ENCODE measurements at regions not wholly inside any gene's neighbourhood (a gene's known extent, or its start where the extent isn't known, plus 50 kb on each side); places are given as distances from the start of the nearest gene placed in this dataset.
A peak's percentile ranks its signal among the peaks of the same experiment; 100 is the strongest.
"Not testable (repeated sequence)": the region's sequence is repeated elsewhere in the genome, so short reads cannot be mapped to it uniquely, and the experiment has no call there.

DNA sequence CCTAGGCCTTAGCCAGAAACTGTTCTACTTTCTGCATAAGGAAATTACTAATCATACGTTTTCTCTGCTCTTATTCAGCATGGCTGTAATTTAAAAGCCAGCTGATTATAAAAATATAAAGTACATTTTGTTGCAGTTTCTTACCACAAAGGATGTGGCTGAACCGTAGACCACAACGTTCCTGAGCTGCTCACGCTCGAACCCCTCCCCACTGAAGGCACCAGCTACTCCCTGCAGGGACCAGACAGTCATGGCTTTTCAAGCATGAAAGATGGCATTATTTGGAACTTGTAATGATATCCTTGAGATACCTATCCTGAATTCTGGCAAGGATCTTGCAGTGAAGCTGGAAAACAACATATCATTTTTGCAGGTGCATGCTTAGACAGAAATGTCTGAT is 91.8 kb upstream of the DMRT1 start:
- DNase-seq: no peak

DNA sequence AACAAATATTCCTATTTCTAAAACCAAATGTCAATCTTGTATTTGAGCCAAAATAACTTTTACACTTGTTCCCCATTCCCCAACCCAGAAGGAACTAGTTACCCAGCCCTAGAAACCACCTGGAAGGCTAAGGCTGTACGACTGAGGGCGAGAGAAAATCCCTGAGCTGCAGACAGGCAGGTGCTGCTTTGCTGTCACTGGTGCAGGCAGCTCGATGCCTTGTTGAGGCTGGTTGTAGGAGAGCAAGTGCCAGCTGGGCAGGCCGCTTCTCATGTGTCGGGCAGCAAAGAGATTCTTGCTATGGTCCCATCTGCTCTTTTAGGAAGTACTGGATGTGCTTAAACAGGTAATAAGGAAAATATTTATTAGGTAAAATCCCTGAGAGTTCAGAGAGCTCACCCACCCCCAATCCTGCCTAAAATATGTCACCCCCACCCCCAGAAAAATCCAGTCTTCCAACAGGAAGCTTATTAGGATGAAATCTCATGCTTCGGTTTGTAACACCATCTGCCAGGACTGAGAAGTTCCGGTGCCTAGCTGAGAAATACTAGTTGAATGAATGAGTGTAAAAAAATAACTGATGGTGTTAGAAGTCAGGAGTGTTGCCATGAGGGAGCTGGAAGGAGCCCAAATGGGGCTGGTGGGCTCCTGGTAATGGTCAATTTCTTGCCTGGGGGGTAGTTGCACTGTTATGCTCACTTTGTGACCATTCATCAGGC is 91.1 kb upstream of the DMRT1 start:
- no peak for DNase-seq

DNA sequence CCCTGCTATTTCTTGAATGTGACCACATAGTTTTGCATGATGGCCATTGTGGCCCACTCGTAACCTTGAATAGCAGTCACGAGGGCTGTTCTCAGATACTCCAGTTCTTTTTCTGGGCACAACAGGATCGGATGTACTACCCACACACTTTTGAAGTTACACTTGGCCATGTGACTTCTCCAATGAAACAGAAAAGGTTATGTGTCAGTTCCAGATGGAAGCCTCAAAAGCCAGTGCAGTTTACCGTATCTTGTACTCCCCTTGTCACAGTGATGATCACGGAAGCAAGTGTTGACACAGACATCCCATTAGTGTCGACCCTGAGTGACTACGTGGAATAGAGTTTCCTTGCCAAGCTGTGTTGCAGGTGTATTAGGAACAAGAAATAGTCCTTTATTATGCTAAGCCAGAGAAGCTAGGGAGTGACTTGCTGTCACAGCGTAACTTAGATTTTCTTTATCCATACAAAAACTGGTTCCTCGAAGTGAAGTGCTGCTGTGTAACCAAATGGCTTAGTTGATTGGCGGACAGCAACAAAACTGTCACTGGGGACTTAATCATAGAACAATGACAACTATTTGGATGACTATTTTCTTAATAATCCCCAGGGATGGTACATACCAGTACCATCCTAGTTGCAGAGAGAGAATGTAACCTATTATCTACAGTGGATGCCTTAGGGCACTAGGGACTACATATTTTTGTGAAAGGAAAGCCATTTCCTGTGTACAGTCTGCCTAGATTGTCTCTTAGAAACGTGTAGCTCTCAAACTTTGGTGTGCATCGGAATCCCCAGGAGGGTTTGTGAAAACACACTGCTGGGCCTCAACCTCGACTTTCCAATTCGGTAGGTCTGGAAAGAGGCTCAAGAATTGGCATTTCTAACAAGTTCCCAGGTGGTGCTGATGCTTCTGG is 90.1 kb upstream of the DMRT1 start:
- DNase-seq: no peak

DNA sequence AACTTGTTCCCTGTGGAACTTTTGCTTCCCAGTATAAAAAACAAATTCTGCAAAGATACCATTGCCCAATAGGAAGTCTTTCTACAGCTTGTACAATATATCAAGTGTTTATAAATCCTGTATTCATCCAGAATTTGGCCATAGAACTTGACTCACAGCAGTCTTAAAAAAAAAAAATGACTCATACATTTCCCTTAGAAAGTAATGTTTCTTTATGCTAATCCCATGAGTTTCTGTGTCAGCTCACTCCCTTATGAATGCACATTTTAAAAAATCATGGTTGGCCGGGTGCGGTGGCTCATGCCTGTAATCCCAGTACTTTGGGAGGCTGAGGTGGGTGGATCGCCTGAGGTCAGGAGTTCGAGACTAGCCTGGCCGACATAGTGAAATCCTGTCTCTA is 89.3 kb upstream of the DMRT1 start:
- DNase-seq: no peak

DNA sequence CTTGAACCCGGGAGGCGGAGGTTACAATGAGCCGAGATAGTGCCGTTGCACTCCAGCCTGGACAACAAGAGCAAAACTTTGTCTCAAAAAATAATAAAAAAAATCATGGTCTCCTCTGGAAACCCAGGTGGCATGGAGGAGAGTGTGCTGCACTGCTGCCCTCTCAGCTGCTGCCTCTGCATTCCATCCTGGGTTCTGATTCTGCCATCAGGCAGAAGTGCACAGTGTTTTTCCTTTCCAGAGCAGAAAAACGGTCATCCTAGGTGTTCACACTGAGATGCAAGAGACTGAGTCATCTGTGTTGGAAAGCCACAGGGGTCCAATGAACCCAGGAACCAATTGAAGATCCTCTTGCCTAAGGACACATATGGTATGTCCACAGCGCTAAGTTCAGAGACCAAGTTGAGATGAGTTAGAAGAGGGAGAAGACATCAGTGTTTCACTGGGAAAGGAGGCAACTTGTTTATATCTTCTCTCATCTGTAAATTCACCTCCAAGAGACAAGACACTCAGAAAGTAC is 88.8 kb upstream of the DMRT1 start:
- no peak for DNase-seq

DNA sequence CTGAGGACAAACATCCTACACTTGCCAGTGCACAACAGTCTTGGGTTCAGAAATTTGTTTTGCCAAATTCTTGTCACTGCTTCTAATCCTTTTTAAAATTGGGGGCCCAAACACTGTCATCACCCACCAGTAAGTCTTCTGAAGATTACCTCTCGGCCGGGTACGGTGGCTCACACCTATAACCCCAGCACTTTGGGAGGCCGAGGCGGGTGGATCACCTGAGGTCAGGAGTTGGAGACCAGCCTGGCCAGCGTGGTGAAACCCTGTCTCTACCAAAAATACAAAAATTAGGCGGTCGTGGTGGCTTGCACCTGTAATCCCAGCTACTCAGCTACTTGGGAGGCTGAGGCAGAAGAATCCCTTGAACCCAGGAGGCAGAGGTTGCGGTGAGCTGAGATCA is 87.8 kb upstream of the DMRT1 start:
- DNase-seq: not testable (repeated sequence)

DNA sequence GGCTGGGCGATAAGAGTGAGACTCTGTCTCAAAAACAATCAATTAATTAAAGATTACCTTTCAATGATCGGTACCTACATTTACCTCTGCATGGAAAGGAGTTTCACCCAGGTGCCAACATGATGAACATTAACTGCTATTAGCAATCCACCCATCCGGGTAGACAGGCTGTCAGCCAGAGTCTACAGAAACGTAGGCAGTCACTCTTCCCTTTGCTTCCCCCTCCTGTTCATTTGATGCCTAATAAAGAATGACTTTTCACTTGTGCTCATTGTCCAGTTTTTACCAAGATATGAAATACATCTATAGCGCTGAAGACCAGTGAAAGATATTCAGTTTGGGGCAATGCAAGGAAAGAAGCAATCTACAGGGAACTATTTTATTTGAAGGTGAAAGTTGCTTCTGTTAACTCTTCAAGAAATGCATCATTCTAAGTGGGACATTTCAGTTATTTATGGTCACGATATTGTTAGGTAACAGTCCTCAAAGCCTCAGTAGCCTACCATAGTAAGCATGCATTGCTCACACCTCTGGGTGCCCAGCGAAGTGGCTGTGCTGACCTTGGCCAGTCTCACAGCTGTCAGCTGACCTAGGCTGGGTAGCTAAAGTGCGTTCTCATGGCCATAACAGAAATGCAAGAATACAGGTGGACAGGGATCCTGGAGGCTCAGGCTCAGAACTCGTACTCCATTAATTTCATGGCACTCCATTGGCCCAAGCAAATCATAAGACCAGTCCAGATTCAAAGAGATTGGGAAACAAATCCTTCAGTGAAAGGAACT is 87.2 kb upstream of the DMRT1 start:
- no peak for DNase-seq

DNA sequence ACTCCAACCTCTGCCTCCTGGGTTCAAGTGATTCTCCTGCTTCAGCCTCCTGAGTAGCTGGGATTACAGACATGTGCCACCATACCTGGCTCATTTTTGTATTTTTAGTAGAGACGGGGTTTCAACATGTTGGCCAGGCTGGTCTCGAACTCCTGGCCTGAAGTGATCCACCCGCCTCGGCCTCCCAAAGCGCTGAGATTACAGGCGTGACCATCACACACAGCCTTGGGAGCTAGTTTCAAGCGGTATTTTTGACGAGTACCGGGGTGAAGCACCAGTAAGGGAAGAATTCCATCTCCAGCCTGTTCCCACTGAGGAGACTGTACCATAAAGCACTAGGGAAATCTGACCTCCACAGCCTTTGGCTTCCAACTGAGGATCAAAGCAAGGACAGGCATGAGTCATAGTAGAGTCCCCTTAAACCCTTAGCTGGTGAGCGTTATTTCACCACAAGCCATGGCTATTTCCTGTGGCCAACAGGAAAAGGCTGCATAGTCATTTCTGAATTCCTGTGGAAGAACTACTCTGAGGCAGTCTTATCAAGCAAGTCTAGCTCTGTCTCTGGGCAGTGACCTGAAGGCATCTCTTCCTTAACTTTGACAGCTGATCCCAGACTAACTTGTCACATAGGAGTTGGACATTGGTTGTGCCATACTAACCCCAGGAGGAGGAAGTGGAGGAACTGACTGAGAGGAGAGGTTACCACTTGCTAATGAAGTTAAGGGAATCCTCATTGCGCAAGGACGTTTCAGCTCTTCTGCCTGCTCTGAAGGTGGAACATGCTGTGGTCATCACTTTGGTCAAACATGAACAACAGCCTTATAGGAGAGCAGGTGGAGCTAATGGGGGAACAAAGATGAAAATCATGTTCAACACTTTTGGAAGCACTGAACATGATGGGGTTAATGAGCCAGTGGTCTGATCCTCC is 85.8 kb upstream of the DMRT1 start:
- DNase-seq: no peak

DNA sequence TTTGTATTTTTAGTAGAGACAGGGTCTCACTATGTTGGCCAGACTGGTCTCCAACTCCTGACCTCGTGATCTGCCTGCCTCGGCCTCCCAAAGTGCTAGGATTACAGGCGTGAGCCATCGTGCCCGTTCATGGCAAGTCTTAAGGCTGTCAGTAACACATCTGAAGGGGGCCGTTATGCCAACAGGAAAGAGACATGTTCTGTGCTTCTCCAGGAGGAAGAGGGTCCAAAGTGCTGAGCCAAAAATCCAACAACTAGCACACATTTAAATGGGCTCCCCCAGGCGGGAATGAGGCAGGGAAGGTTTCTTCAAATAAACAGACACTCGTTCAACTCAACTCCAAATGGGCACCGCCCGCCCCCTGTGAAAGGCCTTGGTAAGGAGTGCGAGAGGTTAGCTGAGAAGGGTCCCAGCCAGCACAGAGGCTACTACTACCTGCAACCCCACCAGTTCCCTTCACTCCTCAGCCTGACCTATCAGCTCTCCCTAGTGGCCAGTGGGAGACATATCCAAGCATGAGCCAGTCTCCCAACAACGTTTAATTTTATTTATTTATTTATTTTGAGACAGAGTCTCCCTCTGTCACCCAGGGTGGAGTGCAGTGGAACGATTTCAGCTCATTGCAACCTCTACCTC is 84.1 kb upstream of the DMRT1 start:
- no peak for DNase-seq

DNA sequence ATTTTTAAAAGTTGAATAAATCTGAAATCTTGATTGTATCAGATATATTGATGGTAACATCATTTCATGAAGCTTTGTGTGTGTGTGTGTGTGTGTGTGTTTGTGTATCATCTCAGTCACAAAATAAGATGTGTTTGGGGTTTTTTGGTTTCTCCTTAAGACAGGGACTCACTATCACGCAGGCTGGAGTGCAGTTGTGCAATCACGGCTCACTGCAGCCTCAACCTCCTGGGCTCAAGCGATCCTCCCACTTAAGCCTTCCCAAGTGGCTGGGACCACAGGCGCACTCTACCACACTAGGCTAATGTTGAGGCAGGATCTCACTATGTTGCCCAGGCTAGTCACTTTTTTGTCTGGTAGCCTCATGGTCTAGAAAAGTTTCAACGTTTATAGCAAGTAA is 83.4 kb upstream of the DMRT1 start:
- DNase-seq: no peak

DNA sequence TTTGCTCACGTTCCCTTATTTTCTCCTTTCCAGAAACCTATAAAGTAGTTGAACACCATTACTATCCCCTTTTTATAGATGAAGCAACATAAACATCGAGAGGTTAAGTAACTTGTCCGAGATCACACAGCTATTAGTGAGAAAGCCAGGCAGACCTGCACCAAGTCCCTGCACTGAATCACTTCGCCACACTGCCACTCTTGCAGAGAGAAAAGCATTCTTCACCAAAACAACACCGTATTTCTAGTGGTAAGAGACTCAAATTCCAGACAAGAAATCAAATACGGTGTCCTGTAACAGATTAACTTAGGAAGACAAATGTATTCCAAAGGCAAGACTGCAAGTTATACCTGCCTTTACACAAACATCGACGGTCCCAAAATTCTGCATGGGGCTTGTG is 82.0 kb upstream of the DMRT1 start:
- no peak for DNase-seq

DNA sequence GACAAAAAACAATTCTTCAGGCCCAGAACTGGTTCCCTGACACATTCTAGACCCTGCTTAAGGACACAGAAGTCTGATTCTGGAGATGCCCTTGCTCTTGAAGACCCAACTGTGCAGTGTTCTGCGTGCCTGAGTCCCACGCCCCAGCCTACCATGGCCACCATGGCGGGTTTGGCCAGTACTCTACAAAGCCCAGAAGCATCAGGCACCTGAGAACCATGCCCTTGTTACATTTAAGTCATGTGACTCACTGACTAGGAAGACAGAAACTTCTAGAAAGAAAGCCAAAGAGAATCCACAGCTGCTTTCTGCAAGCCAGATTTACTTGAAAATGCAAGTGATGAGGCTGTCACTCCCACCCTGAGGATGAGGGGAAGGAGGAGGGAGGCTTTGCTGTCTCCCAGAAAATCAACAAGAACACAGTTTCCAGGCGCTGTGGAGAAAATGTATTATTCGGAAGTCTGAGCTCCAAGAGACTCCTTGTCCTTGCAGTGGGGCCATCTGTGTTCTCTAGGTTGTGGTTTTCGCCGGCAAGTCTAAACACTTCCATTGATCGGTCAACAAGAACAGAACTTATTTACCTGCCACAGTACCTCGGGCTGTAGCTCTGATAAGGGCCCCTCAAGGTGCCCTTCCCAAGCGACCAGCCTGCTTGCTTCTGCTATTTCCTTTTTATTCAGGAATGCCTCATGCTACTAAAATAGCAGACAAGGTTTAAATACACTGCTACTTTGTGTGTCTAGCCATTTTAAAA is 81.3 kb upstream of the DMRT1 start:
- no peak for DNase-seq

DNA sequence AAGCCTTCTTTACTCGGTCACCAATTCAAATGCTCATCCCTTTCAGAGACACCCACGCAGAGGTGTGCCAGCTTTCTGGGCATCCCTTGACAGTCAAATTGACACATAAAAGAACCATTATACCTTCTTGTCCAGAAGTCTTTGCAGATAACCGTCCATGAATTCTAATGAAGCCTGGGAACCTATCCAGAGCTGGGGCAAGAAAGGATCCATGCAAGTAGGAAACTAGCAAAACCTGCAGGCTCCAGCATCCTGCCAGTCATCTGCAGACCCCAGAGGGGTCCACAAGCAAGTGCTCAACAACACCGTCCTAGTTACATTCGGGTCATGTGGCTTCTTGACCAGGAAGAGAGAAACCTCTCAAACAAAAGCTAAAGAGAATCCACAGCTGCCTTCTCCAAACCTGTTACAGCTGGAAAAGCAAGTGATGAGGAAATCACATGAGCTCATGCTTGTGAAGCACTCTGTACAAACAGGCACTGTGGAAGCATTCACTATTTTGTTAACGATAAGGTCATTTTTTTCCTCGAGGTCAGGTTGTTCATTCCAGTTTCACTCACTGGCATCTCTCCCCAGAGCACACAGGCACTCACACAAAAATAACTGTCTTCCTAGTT is 80.2 kb upstream of the DMRT1 start:
- no peak for DNase-seq

DNA sequence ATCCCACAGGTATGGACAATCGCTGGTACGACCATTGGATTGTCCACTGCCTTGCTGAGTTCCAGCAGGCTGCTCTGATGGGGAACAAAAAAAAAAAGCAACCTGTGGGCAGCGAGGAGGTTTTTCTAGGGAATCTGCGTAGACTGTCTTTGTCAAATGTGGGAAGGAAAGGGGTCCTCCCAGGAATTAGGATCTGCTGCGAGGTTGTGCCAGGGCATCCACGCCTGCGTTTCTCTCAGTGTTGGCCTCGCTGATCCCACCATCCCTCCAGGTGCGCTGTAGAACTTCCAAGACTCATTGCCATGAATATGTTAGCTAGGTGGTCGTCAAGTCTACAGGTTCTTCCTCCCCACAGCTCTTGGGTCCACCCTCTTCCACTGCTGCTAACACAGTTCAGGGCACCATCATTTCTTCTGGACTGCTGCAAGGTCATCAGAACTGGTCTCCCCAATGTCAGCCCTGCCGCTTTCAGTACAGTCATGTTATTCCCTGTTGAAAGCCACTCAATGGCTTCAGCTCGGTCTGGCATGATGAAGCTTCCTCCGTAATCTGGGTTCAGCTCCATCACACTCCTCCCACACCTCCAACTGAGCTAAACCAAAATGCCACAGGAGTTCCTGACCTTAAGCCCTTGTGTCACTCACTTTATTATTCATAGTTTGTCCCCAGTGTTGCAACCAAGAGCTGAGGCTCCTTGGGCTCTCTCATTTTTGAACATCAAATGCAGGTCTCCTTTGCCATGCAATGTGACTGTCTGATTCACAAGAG is 79.5 kb upstream of the DMRT1 start:
- no peak for DNase-seq

DNA sequence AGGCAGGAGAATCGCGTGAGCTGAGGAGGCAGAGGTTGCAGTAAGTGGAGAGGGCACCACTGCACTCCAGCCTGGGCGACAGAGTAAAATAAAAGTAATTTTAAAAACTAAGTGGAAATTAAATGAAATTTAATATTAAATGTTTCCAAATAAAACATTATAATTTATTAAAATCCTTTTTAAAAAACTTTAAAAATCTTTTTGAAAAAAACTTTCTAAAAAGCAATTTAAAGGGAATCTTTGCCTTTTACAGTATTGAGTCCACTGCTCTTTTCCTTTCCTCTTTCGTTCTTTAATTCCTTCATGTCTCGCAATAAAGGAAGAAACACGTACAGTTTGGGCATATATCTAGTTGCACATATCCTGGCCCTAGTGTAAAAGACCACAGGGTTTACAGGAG is 77.8 kb upstream of the DMRT1 start:
- DNase-seq: no peak

DNA sequence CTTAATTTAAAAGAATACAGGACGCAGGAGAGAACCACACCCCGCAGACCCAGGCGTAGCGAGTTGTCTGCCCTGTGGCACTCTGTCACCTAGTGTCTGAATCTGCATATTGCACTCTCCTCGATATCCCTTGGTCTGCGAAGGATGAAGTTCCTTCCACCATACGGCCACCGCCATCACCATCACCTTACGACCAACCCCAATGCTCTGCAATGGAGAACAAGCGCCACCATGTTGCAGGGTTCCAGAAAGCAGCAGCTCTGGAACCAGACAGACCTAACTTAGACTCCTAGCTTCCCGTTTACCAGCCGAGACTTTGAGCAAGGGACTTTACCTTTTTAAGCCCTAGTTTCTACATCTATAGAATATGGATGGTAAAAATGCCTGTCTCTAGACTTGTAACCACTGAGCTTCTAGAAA is 77.4 kb upstream of the DMRT1 start:
- DNase-seq: peak; percentile 10

DNA sequence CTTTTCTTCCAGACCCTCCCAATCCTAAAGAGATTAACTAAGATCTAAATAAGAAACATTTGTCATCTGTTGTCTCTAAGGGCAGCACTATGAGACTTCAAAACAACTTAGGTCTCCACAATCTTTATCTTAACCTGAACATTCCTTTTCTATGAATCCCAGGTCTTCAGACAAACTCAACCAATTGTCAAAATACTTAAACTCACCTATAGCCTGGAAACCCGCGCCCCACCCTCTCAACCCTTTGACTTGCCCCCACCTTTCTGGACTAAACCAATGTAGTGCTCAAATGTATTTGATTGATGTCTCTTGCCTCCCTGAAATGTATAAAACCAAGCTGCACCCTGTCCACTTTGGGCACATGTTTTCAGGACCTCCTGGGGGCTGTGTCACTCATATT is 76.5 kb upstream of the DMRT1 start:
- no peak for DNase-seq

DNA sequence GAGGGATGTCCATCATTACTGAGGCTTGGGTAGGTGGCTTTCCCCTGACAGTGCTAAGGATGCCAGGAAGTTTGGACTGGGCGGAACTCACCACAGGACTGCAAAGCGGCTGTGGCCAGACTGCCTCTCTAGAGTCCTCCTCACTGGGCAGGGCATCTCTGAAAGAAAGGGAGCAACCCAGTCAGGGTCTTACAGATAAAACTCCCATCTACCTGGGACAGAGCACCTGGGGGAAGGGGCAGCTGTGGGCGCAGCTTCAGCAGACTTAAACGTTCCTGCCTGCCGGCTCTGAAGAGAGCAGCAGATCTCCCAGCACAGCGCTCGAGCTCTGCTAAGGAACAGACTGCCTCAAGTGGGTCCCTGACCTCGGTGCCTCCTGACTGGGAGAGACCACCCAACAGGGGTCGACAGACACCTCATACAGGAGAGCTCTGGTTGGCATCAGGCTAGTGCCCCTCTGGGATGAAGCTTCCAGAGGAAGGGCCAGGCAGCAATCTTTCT is 74.4 kb upstream of the DMRT1 start:
- DNase-seq: not testable (repeated sequence)

DNA sequence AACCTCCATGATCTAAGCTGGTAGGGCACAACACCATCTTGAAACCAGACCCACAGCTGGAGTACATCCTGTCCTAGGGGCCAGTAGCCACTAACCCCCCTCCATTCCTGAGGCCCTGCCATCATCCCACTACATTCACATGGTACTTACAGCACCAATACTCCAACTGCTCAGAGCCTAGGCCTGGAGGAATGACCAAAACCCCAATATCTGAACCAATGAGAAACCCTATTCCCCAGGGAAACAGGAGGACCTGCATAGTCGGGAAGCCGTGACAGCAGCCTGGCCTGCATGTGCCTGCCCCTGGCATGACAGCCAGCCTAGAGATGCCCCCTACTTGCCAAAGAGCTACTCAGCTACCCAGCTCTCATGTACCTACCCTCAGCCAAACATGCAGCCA is 65.4 kb upstream of the DMRT1 start:
- DNase-seq: no peak
